B cell (primary cell): ENCODE measurements at regions not wholly inside any gene's neighbourhood (a gene's known extent, or its start where the extent isn't known, plus 50 kb on each side); places are given as distances from the start of the nearest gene placed in this dataset.

ENCODE experiments used
- ATAC-seq: fragments of 200-7000 bp; cut with Tn5 transposase; one replicate; pipeline ENCODE4 v1.10.0; 2021; ENCODE audit warnings: low read depth, mild to moderate bottlenecking, moderate number of reproducible peaks, moderate library complexity
- CTCF ChIA-PET: fragments of 350-600 bp; sonication (Branson Sonifier 250); formaldehyde crosslinking; loops from one replicate; lab custom pipeline; 2021; ENCODE audit warnings: antibody characterized with exemption, inconsistent platforms; lab: Charles Lee
- POLR2A ChIA-PET: fragments of 350-600 bp; sonication (Branson Sonifier 250); formaldehyde crosslinking; loops from one replicate; lab custom pipeline; 2021; ENCODE audit warnings: antibody characterized with exemption; lab: Charles Lee
- DNase-seq: peaks from one replicate; pipeline ENCODE4 v3.0.0; 2013
- H2AFZ ChIP-seq: 2 replicates; pipeline ENCODE4 v1.6.1; 2012; ENCODE audit warnings: mild to moderate bottlenecking, low read depth, low read length; ENCODE audit not compliant: insufficient read depth, poor library complexity, severe bottlenecking
- H3K27ac ChIP-seq, 2 donors: 1 replicate in 1 of 2; 2 replicates in 1 of 2; pipeline ENCODE4 v1.5.1; 2012 to 2013; ENCODE audit warnings: low read length in 2 of 2, mild to moderate bottlenecking in 2 of 2, moderate library complexity in 1 of 2
- H3K27me3 ChIP-seq, 4 experiments: fragments of 200-600 bp in 1 of 4; sonication (generic) in 1 of 4; replicated peaks in 1 of 4; 1 replicate in 2 of 4; 2 replicates in 2 of 4; pipeline versions ENCODE4 v1.6.1 to v1.7.0; 2013 to 2016; ENCODE audit warnings: low read length in 3 of 4, mild to moderate bottlenecking in 2 of 4, mixed read lengths in 1 of 4, moderate library complexity in 1 of 4; ENCODE audit not compliant: insufficient read depth in 4 of 4, control insufficient read depth in 3 of 4; ENCODE audit errors: control extremely low read depth in 1 of 4
- H3K36me3 ChIP-seq, 2 experiments: replicated peaks in 1 of 2; 1 replicate in 1 of 2; 2 replicates in 1 of 2; pipeline versions ENCODE4 v1.6.1 to v1.7.1; 2013; ENCODE audit warnings: low read length in 1 of 2; ENCODE audit not compliant: insufficient read depth in 2 of 2, control insufficient read depth in 1 of 2; ENCODE audit errors: control extremely low read depth in 1 of 2, extremely low read depth in 1 of 2
- H3K4me1 ChIP-seq, 2 donors: fragments of 200-600 bp in 1 of 2; sonication (generic) in 1 of 2; 1 replicate in 1 of 2; 2 replicates in 1 of 2; pipeline versions ENCODE4 v1.5.1 to v1.6.1; 2013 to 2017; ENCODE audit warnings: low read length in 2 of 2; ENCODE audit not compliant: control insufficient read depth in 2 of 2, insufficient read depth in 2 of 2
- H3K4me2 ChIP-seq: replicated peaks from 2 replicates; pipeline ENCODE3; 2012; ENCODE audit warnings: mild to moderate bottlenecking, low read depth, low read length; ENCODE audit not compliant: poor library complexity, severe bottlenecking
- H3K4me3 ChIP-seq, 5 experiments: fragments of 200-600 bp in 1 of 5; sonication (generic) in 1 of 5; 1 replicate in 3 of 5; 2 replicates in 2 of 5; pipeline versions ENCODE4 v1.5.1 to v1.7.0; 2011 to 2016; ENCODE audit warnings: low read length in 4 of 5, mild to moderate bottlenecking in 4 of 5, low read depth in 2 of 5, control low read depth in 1 of 5, moderate library complexity in 1 of 5; ENCODE audit not compliant: insufficient read depth in 1 of 5; ENCODE audit errors: control extremely low read depth in 1 of 5, extremely low read depth in 1 of 5
- H3K79me2 ChIP-seq: fragments of 200-600 bp; sonication (generic); one replicate; pipeline ENCODE4 v1.6.0; 2016; ENCODE audit warnings: low read length; ENCODE audit not compliant: control insufficient read depth, insufficient read depth
- H3K9ac ChIP-seq: fragments of 200-600 bp; sonication (generic); 2 replicates; pipeline ENCODE4 v1.6.1; 2017; ENCODE audit warnings: mild to moderate bottlenecking, low read length, moderate library complexity
- H3K9me3 ChIP-seq, 3 donors: one replicate each; pipeline versions ENCODE4 v1.6.1 to v1.7.1; 2013; ENCODE audit warnings: low read length in 2 of 3; ENCODE audit not compliant: control insufficient read depth in 2 of 3, insufficient read depth in 1 of 3; ENCODE audit errors: control extremely low read depth in 1 of 3
- H4K20me1 ChIP-seq: 2 replicates; pipeline ENCODE4 v1.6.0; 2012; ENCODE audit warnings: mild to moderate bottlenecking, low read length; ENCODE audit not compliant: insufficient read depth, control insufficient read depth, poor library complexity, severe bottlenecking
- H3K27ac Mint-ChIP-seq: one replicate; pipeline ENCODE4 v1.8.0; 2021; ENCODE audit warnings: mixed read lengths
- H3K27me3 Mint-ChIP-seq: one replicate; pipeline ENCODE4 v1.8.0; 2021; ENCODE audit warnings: mixed read lengths
- H3K4me1 Mint-ChIP-seq: one replicate; pipeline ENCODE4 v1.8.0; 2021; ENCODE audit warnings: mixed read lengths
- H3K4me3 Mint-ChIP-seq: one replicate; pipeline ENCODE4 v1.8.0; 2021; ENCODE audit warnings: mixed read lengths
- H3K9me3 Mint-ChIP-seq: one replicate; pipeline ENCODE4 v1.8.0; 2022; ENCODE audit warnings: mixed read lengths; ENCODE audit not compliant: insufficient read depth
- CTCF ChIP-seq: fragments of 200-600 bp; IDR thresholded peaks from one replicate; pipeline ENCODE4 v1.8.0; 2022; ENCODE audit warnings: antibody characterized with exemption, mild to moderate bottlenecking
- EZH2 ChIP-seq: IDR thresholded peaks from 2 replicates; pipeline ENCODE4 v1.6.1; 2012; ENCODE audit warnings: borderline replicate concordance, low read depth, mild to moderate bottlenecking, moderate library complexity, low read length; ENCODE audit not compliant: insufficient read depth, poor library complexity, severe bottlenecking
- WGBS: methylation state at CpG from one replicate; pipeline ENCODE4 v1.1.5; 2013; ENCODE audit warnings: missing lambda C conversion rate; ENCODE audit not compliant: insufficient coverage; 5-methylcytosine and 5-hydroxymethylcytosine counted together
- intact Hi-C: fragments of 100-400 bp; cut with micrococcal nuclease; formaldehyde crosslinking; loops from one replicate; pipeline ENCODE4 v1.10.0; 2022

- Histone ChIP-seq H2AFZ (no peak overlapping the region), H3K79me2 (no peaks in the 10 kb centered on the region), H3K27me3 (no peaks in the 10 kb centered on the region), H3K4me3 (no peak overlapping the region), H3K4me2 (no peak overlapping the region), H3K9ac (no peak overlapping the region), H3K4me1 (no peaks in the 10 kb centered on the region), H3K36me3 (no peaks in the 10 kb centered on the region), H4K20me1 (no peaks in the 10 kb centered on the region), H3K27ac (no peak overlapping the region), H3K9me3 (no peaks in the 10 kb centered on the region)
- H3K27ac Mint-ChIP-seq: no peak overlapping the region
- TF ChIP-seq EZH2 (no peak), CTCF (no peak)
- H3K9me3 Mint-ChIP-seq: peaks cover 2% of the 10 kb centered on the region
- DNase-seq: no peak
- POLR2A ChIA-PET: no interaction called here
- no CpG with 5 or more reads among the region's 2 CpGs for WGBS
- no peaks in the 10 kb centered on the region for H3K27me3 Mint-ChIP-seq
- CTCF ChIA-PET: no interaction called here
- H3K4me3 Mint-ChIP-seq: no peak overlapping the region
- intact Hi-C loops: no loop called here
- no peaks in the 10 kb centered on the region for H3K4me1 Mint-ChIP-seq
- no peak for ATAC-seq
Measured at GRCh38 chr6:102402635-102403329, 1009.3 kb downstream of the GRIK2 start.

- DNase-seq (no peak), ATAC-seq (no peak)
- Mint-ChIP-seq H3K27ac (no peak overlapping the region), H3K27me3 (no peaks in the 10 kb centered on the region), H3K4me3 (no peak overlapping the region), H3K9me3 (peaks cover 3% of the 10 kb centered on the region), H3K4me1 (no peaks in the 10 kb centered on the region)
- no peak overlapping the region for H3K4me3 ChIP-seq
- no peaks in the 10 kb centered on the region for H3K4me1 ChIP-seq
- no peak overlapping the region for H3K4me2 ChIP-seq
- no peak overlapping the region for H3K9ac ChIP-seq
- no peaks in the 10 kb centered on the region for H3K79me2 ChIP-seq
- no peaks in the 10 kb centered on the region for H4K20me1 ChIP-seq
- H3K36me3 ChIP-seq: no peaks in the 10 kb centered on the region
- no peak overlapping the region for H3K27ac ChIP-seq
- ChIA-PET POLR2A (no interaction called here), CTCF (no interaction called here)
- WGBS: 17% methylated on average over 2 of the region's 2 CpGs
- intact Hi-C loops: no loop called here
- TF ChIP-seq EZH2 (no peak), CTCF (no peak)
- no peaks in the 10 kb centered on the region for H3K27me3 ChIP-seq
- H2AFZ ChIP-seq: no peak overlapping the region
- no peaks in the 10 kb centered on the region for H3K9me3 ChIP-seq
Measured at GRCh38 chr6:102398788-102399390, 1005.4 kb downstream of the GRIK2 start.
